ENCODE measurements at regions not wholly inside any gene's neighbourhood (a gene's known extent, or its start where the extent isn't known, plus 50 kb on each side); places are given as distances from the start of the nearest gene placed in this dataset.

DNA sequence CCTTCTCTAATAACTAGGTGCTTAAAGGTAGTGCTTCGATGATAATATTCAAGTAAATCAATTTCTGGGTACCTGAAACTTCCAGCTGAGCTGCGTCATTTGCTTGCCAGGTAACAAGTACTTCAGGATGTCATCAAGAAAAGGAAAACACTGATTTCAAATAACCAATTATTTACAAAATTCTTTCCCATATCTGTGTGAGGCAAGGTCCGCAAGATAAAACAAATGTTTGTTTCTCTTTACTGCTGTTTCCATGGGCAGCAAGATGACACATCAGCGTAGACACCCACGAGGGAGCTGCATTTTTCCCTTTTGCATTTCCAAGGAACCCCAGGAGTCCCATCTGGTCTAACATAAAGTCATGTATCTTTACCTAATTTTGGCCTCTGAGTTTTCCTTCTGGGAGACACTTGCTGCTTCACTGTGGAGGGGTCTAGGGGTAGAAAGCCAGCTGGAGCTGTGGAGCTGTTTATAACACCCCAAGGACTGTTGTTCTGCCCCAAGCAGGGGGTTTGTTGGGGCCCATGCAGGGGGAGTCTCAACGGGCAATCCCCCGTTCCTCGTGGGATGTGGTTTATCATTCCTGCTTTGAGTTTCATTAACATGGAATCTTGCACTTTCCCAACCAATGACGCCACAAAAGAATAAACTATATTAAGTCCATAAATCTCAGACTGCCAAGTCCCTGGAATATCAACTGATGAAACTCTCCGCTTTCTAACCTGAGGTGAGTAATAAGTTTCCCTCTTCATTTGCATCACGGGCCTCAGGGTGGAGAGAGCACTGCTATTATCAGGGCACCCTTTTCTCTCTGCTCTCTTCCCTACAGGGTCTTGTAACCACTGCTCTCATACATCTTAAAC lies 112.8 kb upstream of the PELI2 start:
- no peaks in the 10 kb centered on the region for H3F3A ChIP-seq (replicated peaks; ENCODE audit: low read depth)
- no peaks in the 10 kb centered on the region for H3K36me3 ChIP-seq (ENCODE audit: insufficient read depth)
- H3K79me2 ChIP-seq (replicated peaks; ENCODE audit: insufficient read depth), result no peaks in the 10 kb centered on the region
- ATAC-seq, result peak; percentile 72
- H3K4me1 ChIP-seq (ENCODE audit: insufficient read depth), result peaks cover 25% of the 10 kb centered on the region
- peak overlapping the region; percentile 52; the same call in 1 of the 2 replicates for H2AFZ ChIP-seq
- H3K36me3 Mint-ChIP-seq (ENCODE audit: low read depth), result peaks cover 13% of the 10 kb centered on the region; the same call in 2 of the 3 replicates
- H3K4me3 Mint-ChIP-seq, result no peak overlapping the region
- peaks cover 22% of the 10 kb centered on the region for H3K4me1 Mint-ChIP-seq
- no peaks in the 10 kb centered on the region for H3K27me3 ChIP-seq (ENCODE audit: insufficient read depth)
- H4K20me1 ChIP-seq (replicated peaks; ENCODE audit: insufficient read depth), result no peaks in the 10 kb centered on the region
- H3K27me3 Mint-ChIP-seq (ENCODE audit: insufficient read depth, low read depth, poor library complexity), result peaks cover 14% of the 10 kb centered on the region
- DNase-seq (ENCODE audit: low spot score), result peak; percentile 65
- 0 out of 2 replicates have a peak overlapping the region, but pooled peaks have one; percentile 28 for H3K27ac ChIP-seq (ENCODE audit: low read depth)
- peak overlapping the region; percentile 42; the same call in 1 of the 2 replicates for H3K4me2 ChIP-seq
- H3K27ac Mint-ChIP-seq, result no peak overlapping the region
- H3K9me2 ChIP-seq (ENCODE audit: insufficient read depth), result no peaks in the 10 kb centered on the region
- H3K4me3 ChIP-seq, result no peak overlapping the region
- peaks cover 23% of the 10 kb centered on the region for H3K9me3 Mint-ChIP-seq
- TF ChIP-seq EZH2phosphoT487 (IDR thresholded peaks at IDR 0.05; ENCODE audit: unreplicated experiment) (no peak), CREB1 (CRISPR knock-in tag; IDR thresholded peaks at IDR 0.05; ENCODE audit: low read depth) (no peak), EZH2 (IDR thresholded peaks at IDR 0.05; ENCODE audit: low read depth, unreplicated experiment) (no peak), NANOG (IDR thresholded peaks at IDR 0.05; ENCODE audit: borderline replicate concordance) (no peak), ZNF114 (CRISPR knock-in tag; IDR thresholded peaks at IDR 0.05) (no peak)
- TF ChIP-seq, protein P1, sequence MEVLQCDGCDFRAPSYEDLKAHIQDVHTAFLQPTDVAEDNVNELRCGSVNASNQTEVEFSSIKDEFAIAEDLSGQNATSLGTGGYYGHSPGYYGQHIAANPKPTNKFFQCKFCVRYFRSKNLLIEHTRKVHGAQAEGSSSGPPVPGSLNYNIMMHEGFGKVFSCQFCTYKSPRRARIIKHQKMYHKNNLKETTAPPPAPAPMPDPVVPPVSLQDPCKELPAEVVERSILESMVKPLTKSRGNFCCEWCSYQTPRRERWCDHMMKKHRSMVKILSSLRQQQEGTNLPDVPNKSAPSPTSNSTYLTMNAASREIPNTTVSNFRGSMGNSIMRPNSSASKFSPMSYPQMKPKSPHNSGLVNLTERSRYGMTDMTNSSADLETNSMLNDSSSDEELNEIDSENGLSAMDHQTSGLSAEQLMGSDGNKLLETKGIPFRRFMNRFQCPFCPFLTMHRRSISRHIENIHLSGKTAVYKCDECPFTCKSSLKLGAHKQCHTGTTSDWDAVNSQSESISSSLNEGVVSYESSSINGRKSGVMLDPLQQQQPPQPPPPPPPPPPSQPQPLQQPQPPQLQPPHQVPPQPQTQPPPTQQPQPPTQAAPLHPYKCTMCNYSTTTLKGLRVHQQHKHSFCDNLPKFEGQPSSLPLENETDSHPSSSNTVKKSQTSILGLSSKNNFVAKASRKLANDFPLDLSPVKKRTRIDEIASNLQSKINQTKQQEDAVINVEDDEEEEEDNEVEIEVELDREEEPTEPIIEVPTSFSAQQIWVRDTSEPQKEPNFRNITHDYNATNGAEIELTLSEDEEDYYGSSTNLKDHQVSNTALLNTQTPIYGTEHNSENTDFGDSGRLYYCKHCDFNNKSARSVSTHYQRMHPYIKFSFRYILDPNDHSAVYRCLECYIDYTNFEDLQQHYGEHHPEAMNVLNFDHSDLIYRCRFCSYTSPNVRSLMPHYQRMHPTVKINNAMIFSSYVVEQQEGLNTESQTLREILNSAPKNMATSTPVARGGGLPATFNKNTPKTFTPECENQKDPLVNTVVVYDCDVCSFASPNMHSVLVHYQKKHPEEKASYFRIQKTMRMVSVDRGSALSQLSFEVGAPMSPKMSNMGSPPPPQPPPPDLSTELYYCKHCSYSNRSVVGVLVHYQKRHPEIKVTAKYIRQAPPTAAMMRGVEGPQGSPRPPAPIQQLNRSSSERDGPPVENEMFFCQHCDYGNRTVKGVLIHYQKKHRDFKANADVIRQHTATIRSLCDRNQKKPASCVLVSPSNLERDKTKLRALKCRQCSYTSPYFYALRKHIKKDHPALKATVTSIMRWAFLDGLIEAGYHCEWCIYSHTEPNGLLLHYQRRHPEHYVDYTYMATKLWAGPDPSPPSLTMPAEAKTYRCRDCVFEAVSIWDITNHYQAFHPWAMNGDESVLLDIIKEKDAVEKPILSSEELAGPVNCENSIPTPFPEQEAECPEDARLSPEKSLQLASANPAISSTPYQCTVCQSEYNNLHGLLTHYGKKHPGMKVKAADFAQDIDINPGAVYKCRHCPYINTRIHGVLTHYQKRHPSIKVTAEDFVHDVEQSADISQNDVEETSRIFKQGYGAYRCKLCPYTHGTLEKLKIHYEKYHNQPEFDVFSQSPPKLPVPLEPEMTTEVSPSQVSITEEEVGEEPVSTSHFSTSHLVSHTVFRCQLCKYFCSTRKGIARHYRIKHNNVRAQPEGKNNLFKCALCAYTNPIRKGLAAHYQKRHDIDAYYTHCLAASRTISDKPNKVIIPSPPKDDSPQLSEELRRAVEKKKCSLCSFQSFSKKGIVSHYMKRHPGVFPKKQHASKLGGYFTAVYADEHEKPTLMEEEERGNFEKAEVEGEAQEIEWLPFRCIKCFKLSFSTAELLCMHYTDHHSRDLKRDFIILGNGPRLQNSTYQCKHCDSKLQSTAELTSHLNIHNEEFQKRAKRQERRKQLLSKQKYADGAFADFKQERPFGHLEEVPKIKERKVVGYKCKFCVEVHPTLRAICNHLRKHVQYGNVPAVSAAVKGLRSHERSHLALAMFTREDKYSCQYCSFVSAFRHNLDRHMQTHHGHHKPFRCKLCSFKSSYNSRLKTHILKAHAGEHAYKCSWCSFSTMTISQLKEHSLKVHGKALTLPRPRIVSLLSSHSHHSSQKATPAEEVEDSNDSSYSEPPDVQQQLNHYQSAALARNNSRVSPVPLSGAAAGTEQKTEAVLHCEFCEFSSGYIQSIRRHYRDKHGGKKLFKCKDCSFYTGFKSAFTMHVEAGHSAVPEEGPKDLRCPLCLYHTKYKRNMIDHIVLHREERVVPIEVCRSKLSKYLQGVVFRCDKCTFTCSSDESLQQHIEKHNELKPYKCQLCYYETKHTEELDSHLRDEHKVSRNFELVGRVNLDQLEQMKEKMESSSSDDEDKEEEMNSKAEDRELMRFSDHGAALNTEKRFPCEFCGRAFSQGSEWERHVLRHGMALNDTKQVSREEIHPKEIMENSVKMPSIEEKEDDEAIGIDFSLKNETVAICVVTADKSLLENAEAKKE (CRISPR knock-in tag; IDR thresholded peaks at IDR 0.05), result no peak
- TF ChIP-seq, protein P2, sequence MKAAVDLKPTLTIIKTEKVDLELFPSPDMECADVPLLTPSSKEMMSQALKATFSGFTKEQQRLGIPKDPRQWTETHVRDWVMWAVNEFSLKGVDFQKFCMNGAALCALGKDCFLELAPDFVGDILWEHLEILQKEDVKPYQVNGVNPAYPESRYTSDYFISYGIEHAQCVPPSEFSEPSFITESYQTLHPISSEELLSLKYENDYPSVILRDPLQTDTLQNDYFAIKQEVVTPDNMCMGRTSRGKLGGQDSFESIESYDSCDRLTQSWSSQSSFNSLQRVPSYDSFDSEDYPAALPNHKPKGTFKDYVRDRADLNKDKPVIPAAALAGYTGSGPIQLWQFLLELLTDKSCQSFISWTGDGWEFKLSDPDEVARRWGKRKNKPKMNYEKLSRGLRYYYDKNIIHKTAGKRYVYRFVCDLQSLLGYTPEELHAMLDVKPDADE (IDR thresholded peaks at IDR 0.05), result no peak
- TF ChIP-seq, protein P3, sequence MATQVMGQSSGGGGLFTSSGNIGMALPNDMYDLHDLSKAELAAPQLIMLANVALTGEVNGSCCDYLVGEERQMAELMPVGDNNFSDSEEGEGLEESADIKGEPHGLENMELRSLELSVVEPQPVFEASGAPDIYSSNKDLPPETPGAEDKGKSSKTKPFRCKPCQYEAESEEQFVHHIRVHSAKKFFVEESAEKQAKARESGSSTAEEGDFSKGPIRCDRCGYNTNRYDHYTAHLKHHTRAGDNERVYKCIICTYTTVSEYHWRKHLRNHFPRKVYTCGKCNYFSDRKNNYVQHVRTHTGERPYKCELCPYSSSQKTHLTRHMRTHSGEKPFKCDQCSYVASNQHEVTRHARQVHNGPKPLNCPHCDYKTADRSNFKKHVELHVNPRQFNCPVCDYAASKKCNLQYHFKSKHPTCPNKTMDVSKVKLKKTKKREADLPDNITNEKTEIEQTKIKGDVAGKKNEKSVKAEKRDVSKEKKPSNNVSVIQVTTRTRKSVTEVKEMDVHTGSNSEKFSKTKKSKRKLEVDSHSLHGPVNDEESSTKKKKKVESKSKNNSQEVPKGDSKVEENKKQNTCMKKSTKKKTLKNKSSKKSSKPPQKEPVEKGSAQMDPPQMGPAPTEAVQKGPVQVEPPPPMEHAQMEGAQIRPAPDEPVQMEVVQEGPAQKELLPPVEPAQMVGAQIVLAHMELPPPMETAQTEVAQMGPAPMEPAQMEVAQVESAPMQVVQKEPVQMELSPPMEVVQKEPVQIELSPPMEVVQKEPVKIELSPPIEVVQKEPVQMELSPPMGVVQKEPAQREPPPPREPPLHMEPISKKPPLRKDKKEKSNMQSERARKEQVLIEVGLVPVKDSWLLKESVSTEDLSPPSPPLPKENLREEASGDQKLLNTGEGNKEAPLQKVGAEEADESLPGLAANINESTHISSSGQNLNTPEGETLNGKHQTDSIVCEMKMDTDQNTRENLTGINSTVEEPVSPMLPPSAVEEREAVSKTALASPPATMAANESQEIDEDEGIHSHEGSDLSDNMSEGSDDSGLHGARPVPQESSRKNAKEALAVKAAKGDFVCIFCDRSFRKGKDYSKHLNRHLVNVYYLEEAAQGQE (IDR thresholded peaks at IDR 0.05; ENCODE audit: unreplicated experiment), result no peak
- TF ChIP-seq, protein P4, sequence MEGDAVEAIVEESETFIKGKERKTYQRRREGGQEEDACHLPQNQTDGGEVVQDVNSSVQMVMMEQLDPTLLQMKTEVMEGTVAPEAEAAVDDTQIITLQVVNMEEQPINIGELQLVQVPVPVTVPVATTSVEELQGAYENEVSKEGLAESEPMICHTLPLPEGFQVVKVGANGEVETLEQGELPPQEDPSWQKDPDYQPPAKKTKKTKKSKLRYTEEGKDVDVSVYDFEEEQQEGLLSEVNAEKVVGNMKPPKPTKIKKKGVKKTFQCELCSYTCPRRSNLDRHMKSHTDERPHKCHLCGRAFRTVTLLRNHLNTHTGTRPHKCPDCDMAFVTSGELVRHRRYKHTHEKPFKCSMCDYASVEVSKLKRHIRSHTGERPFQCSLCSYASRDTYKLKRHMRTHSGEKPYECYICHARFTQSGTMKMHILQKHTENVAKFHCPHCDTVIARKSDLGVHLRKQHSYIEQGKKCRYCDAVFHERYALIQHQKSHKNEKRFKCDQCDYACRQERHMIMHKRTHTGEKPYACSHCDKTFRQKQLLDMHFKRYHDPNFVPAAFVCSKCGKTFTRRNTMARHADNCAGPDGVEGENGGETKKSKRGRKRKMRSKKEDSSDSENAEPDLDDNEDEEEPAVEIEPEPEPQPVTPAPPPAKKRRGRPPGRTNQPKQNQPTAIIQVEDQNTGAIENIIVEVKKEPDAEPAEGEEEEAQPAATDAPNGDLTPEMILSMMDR (conservative IDR thresholded peaks at IDR 0.05; ENCODE audit: low read depth in 2 of 2), result no peak

All from GM23338 (cell line).